Left renal cortex interstitium (tissue), 4 donors: ENCODE measurements at regions not wholly inside any gene's neighbourhood (a gene's known extent, or its start where the extent isn't known, plus 50 kb on each side); places are given as distances from the start of the nearest gene placed in this dataset.

Experiments
- DNase-seq, 4 donors: peaks; one replicate each; pipeline ENCODE4 v3.0.0-alpha.2; 2013; ENCODE audit warnings: low read depth in 4 of 4, low spot score in 2 of 4, missing footprints in 1 of 4

DNA sequence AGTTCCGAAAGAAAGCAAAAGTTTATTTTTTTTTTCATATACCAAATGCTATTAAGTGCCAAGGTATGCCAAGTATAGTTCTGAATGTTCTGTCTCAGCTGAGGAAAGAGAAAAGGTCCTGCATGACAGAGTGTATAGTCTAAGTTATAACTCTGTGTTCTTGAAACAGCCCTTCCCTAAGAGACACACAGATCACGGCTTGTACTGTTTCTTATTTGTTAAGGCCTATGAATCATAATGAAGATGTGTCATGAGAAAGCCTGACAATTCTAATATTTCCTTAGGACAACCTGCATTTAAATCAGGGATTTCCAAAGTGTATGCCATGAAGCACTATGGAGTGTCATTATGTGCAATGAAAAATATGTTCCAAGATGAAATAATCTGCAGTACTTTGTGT, 538.7 kb upstream of the CDH4 start:
- DNase-seq, result no peak

DNA sequence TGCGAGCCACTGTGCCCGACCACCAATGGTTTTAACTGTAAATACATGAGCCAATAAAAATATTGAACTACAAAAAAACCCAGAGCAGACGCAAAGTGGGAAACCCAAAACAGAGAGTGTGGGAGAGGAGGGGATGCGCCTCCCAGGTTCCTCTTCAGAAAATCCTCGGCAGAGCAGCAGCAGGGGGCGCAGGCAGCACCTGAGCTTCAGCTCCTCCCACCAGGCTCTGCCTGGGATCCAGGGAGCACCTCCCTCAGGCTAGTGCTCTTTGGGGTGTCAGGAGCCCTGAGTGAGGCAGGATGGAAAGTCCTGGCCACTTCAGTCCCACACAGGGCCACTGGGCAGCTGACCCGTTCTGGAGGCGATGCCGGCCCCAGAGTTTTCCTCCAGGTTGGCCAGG, 536.9 kb upstream of the CDH4 start:
- DNase-seq, result no peak

DNA sequence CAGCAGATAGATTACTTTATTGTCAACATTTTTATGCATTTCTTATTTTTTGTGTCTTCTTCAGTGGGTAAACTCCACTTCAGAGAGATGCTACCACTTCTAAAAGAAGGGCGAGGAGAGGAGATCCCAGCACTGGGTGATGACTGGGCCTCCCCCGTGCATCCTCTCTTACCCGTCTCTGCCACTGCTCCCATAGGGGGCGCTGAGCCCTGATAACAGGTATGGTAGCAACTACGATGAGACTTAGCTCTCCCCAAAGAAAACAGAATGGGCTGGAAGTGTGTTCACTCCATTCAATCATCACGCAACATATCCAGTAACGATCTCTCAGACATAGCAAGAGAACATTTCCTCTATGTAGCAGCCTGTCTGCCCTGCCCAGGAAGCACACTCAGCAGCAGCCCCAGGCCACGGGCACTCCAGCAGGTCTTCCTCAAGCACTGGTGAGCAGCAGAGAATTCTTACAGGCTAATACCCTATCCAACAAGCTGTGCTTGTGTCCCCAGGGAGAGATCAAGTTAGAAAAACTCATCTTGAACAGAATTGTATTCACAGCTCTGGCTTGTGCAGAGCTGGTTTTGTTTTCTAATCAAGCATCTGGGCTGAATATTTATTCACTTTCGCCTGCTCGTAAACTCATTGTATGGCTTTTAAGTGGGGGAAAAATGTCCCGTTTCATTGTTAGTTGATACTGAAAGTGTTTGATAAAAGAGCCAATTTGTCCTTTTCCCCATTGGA, 533.1 kb upstream of the CDH4 start:
- DNase-seq, result no peak

- no peak for DNase-seq
These were observed 526.7 kb upstream of the CDH4 start for GRCh38 chr20:60725311-60725906.

DNA sequence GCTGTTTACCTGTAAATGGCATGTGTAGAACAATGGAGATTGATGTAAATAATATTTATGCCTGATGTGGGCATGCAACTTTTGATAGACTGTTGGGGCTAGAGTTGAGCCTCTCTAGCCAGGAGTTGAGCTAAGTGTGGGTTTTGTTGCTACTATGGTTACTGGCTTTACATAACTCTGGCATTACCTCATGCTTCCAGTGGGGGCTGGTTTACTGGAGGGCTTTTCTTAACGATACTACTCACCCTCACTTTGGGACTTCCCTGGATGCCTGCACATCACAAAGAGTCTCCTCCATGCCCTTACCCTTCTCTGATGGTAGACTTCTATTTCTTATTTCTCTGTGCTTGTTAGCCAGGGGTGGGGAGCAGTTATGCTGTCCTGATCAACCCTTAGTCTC, 524.6 kb upstream of the CDH4 start:
- DNase-seq, result no peak

DNA sequence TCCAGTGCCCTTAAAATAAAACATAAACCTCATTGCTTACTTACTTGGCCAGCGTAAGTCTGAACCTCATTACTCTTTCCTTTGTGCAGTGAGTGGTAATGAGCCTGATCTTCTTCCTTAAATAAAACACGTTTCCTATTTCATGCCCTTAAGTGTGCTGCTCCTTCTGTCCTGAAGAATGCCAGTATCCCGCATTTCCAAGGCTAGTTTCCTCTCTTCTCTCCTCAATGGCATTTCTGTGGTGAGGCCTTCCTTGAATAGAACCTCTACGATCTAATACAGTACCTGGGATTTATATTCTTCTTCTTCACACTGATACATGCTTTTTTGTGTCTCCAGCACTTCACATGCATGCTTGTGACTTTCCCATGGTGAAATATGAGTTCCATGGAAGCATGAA, 523.4 kb upstream of the CDH4 start:
- DNase-seq, result no peak

GRCh38 chr20:60729135-60729900, 522.7 kb upstream of the CDH4 start:
- DNase-seq, result no peak

DNA sequence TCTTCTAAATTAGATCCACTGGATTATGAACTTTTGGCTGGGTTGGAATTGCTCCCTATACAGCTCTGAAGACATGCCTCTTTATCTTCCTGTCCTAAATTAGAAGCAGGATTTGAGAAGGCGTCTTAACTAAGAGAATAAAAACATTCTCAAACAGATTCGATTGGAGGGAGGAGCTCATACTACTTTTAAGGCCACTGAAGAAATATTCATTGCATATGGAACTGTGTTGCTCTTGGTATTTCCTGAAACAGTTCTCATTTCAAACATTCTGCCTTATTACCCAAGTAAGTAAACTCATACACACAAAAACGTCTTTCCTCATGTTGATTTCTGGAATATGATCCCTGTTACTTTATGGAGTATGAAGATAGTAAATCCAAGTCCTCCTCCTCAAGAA, 519.7 kb upstream of the CDH4 start:
- no peak for DNase-seq

GRCh38 chr20:60748086-60748485, 504.0 kb upstream of the CDH4 start:
- DNase-seq, result no peak

DNA sequence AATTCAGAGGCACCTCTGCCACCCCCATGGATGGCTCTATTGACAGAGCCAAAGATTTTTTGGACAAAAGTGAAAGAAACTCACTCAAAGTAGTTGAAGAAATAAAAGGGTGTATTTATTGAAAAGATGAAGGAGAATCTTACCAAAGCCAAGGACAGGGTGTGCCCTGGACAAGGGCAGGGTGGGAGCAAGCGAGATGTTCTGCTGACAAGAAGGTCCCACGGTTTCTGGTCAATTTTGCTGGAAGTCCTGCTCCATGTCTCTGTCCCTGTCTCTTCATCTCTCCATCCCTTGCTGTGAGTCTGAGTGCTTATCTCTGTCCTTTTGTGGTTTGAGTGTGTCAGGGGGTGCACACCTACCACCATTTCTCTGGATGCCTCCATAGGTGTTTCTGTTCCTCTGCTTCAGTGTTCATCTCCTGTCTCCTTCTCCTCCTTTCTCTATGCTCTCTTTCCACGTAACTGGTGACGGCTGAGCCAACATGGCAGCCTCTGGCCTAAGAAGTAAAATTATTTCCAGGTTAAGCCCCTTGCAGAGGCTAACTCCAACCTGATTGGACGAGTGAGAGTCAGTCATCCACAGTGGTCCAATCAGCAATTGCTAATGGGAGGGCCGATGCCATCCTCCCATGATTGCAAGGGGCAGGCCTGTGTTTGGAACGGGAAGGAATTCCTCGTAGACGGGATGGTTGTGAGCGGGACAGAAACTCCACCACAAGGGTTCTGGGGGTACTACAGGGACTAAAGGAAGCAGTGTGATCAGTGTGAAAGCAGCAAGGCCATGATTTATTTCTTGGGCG, 502.1 kb upstream of the CDH4 start:
- no peak for DNase-seq

DNA sequence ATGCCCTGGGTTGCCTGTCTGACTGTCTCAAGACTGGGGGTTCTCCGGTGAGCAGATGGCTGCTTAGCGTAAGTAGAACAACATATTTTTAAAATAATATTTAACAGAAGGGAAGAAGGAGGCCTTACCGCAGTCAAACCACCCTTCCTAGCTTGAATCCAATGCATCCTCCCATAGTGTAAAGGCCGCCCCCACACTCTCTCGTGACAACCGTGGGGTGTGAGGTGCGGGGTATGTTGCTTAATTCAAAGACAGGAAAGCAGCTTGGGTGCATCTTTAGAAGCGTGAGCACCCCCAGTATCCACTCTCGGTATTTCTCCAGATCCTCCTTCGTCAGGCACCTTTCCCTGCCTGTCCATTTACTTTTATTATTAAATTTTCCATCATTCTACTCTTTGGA, 501.2 kb upstream of the CDH4 start:
- no peak for DNase-seq

DNA sequence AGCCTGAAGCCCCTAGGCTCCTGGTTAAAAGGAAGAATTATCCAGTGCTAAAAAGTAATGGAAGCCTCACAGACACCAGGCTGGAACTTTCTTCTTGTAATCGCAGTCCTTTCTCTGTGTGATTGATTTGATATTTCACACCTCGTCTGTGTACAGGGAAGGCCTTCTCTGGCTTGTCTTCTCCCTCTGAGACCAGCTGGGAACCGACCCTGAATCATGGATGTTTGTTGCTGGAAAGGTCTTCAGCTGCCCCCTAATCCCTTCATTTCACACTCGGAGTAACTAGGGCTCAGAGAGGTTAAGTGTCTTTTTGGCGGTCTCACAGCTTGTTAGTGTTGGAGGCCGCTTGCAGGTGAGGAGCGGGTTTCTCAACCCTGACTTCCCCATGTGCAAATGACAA, 500.2 kb upstream of the CDH4 start:
- no peak for DNase-seq

DNA sequence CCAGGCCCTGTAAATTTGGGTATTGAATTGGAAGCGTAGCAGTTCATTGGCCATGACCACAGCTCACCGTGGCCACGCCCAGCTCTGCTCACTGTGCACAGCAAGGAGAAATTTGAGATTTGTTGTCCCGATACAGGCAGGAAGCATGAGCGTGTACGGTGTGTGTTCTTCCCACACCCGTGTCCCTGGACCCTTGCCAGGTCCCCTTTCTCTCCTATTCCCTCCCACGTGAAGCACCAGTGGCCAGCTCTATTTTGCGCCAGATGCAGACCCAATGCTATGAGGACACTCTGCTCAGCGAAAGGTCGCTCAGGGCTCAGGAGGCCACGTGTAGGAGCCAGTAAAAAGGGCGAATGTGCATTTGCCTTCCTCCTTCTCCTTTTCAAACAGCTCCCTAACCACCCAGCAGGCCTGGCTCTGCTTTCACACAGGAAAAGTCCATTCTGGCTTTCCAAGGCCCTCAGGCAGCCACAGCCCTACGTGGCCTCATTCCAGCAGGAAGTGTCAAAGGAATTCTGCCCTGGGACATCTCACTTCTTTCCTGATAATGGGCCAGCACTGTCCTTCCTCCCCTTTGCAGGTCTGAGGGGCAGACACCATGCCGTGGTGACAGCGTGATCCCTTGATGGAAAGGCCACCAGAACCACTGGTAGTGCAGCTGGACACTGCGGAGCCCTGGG, 499.2 kb upstream of the CDH4 start:
- DNase-seq, result peak in 2 of 4 donors; percentile 10 to 17

GRCh38 chr20:60754856-60755255, 497.2 kb upstream of the CDH4 start:
- no peak for DNase-seq

GRCh38 chr20:60759651-60760050, 492.4 kb upstream of the CDH4 start:
- no peak for DNase-seq

DNA sequence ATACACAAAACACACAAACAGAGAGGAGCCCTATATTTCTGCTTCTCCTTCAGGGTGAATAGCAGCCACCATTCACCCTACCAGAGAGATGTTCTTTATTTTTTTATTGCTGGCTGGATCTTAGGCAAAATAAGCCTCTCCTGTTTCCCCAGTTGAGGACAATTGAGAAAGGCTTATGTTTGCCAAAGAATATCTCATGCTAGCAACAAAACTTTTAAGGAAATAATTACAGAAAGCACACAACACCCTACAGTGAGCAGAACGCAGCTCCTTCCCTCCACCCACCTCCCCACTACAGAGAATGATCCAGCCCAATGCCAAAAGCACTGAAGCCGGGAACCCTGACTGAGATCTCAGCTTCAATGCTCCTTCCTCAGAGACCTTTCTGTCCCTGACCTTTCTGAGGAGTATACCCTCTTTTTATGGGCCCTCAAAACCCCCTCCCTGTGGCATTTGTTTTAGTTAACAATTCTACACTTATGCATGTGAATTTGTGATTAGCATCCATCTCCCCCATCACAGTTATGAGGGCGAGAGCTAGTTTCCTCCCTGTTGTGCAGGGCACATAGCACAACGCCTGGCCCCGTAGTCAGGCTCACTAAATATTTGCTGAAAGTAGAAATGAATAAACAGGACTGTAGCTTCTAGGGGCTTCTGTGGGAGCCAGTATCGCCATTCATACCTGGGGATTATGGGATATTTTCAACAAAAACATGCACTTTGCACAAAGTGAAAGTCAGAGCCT, 491.6 kb upstream of the CDH4 start:
- no peak for DNase-seq

DNA sequence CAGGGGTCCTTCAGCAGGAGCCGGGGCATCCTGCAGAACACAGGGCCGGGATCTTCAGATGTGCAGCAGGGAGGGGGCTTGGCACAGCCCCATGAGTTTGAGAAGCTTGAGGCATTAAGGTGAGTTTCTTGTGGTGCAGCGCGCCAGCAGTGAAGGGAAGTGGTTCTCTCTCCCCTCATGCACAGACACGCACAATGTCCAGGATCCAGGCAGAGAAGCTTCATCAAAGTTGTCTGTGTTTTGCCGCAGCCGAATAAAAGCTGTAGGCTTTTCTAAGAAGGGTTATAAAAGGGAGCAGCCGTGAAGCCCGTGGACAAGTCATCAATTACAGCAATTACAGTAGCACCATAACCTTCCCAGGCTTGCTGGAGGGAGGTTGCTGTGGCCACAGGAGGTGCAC, 491.0 kb upstream of the CDH4 start:
- no peak for DNase-seq

- DNase-seq, result no peak
These were observed 489.7 kb upstream of the CDH4 start for GRCh38 chr20:60762386-60762785.

DNA sequence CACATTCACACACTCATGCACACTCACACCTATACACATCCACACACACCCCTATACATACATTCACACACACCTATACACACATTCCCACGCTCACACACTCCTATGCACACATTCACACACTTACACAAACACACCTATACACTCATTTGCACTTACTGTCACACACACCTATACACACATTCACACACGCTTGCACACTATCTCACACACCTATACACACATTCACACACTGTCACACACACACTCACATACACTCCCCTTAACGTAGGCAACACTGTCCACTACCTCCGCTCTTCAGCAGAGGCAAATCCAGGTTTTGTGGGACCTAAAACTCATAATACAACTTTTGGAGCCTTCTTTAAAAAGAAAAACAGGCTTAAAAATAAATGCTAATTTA, 487.7 kb upstream of the CDH4 start:
- DNase-seq, result no peak

- DNase-seq, result no peak
These were observed 487.3 kb upstream of the CDH4 start for GRCh38 chr20:60764771-60765170.
